ENCODE measurements at regions not wholly inside any gene's neighbourhood (a gene's known extent, or its start where the extent isn't known, plus 50 kb on each side); places are given as distances from the start of the nearest gene placed in this dataset.

GRCh38 chr1:239606850-239607400 is 220.6 kb downstream of the CHRM3 start:
- DNase-seq = no peak

GRCh38 chr1:239608469-239608868 is 222.1 kb downstream of the CHRM3 start:
- DNase-seq = no peak

GRCh38 chr1:239612379-239612778 is 226.0 kb downstream of the CHRM3 start:
- DNase-seq = no peak

- DNase-seq = no peak
Observed at GRCh38 chr1:239616673-239617072, 230.3 kb downstream of the CHRM3 start.

- DNase-seq = no peak
Observed at GRCh38 chr1:239617259-239617658, 230.9 kb downstream of the CHRM3 start.

- no peak for DNase-seq
Observed at GRCh38 chr1:239617731-239618130, 231.4 kb downstream of the CHRM3 start.

GRCh38 chr1:239619190-239619589 is 232.8 kb downstream of the CHRM3 start:
- DNase-seq = no peak

GRCh38 chr1:239630767-239631166 is 244.4 kb downstream of the CHRM3 start:
- no peak for DNase-seq

- DNase-seq = no peak
Observed at GRCh38 chr1:239633432-239633831, 247.1 kb downstream of the CHRM3 start.

GRCh38 chr1:239635276-239635675 is 248.9 kb downstream of the CHRM3 start:
- no peak for DNase-seq

GRCh38 chr1:239636347-239636746 is 250.0 kb downstream of the CHRM3 start:
- DNase-seq = no peak

- DNase-seq = no peak
Observed at GRCh38 chr1:239644604-239645003, 258.2 kb downstream of the CHRM3 start.

GRCh38 chr1:239647045-239647444 is 260.7 kb downstream of the CHRM3 start:
- DNase-seq = no peak

GRCh38 chr1:239647964-239648632 is 261.7 kb downstream of the CHRM3 start:
- DNase-seq = peak in 1 of 6 experiments; percentile 3

- no peak for DNase-seq
Observed at GRCh38 chr1:239655023-239655422, 268.7 kb downstream of the CHRM3 start.

- no peak for DNase-seq
Observed at GRCh38 chr1:239657291-239657690, 270.9 kb downstream of the CHRM3 start.

- no peak for DNase-seq
Observed at GRCh38 chr1:239662950-239663349, 276.6 kb downstream of the CHRM3 start.

- no peak for DNase-seq
Observed at GRCh38 chr1:239672256-239672655, 285.9 kb downstream of the CHRM3 start.

- no peak for DNase-seq
Observed at GRCh38 chr1:239675735-239676134, 289.4 kb downstream of the CHRM3 start.

GRCh38 chr1:239676522-239677273 is 290.3 kb downstream of the CHRM3 start:
- DNase-seq = no peak

GRCh38 chr1:239677362-239677761 is 291.0 kb downstream of the CHRM3 start:
- DNase-seq = no peak

- DNase-seq = no peak
Observed at GRCh38 chr1:239678181-239678580, 291.8 kb downstream of the CHRM3 start.

GRCh38 chr1:239682046-239682445 is 295.7 kb downstream of the CHRM3 start:
- no peak for DNase-seq

GRCh38 chr1:239682960-239683359 is 296.6 kb downstream of the CHRM3 start:
- no peak for DNase-seq
